ENCODE measurements at regions not wholly inside any gene's neighbourhood (a gene's known extent, or its start where the extent isn't known, plus 50 kb on each side); places are given as distances from the start of the nearest gene placed in this dataset.

- H3K4me3 ChIP-seq (ENCODE audit: insufficient read depth, low read length): no peak overlapping the region
- H3K4me2 ChIP-seq (ENCODE audit: insufficient read depth, low read length): no peak overlapping the region
- no peaks in the 10 kb centered on the region for H4K20me1 ChIP-seq (ENCODE audit: insufficient read depth, low read length)
- no peaks in the 10 kb centered on the region for H3K36me3 ChIP-seq (ENCODE audit: insufficient read depth, low read length)
- no peaks in the 10 kb centered on the region for H3K27me3 ChIP-seq (ENCODE audit: insufficient read depth, low read length)
- no peak for DNase-seq (ENCODE audit: insufficient read length, low spot score, missing footprints)
- no peaks in the 10 kb centered on the region for H3K4me1 ChIP-seq (ENCODE audit: insufficient read depth, low read length)
- TF ChIP-seq CTCF (IDR thresholded peaks at IDR 0.05; ENCODE audit: extremely low read depth, low read depth, low read length): no peak
- no peaks in the 10 kb centered on the region for H3K9me3 ChIP-seq (ENCODE audit: low read depth, low read length)
- H3K79me2 ChIP-seq (ENCODE audit: insufficient read depth, low read length): no peaks in the 10 kb centered on the region
- H3K27ac ChIP-seq (ENCODE audit: low read depth, low read length): no peak overlapping the region
- H2AFZ ChIP-seq (ENCODE audit: low read length): no peak overlapping the region
These were observed 951.2 kb downstream of the FLRT2 start for GRCh38 chr14:86481104-86481503.

- Histone ChIP-seq H2AFZ (ENCODE audit: low read length) (no peak overlapping the region), H3K36me3 (ENCODE audit: insufficient read depth, low read length) (no peaks in the 10 kb centered on the region), H3K27me3 (ENCODE audit: insufficient read depth, low read length) (no peaks in the 10 kb centered on the region), H3K4me3 (ENCODE audit: insufficient read depth, low read length) (no peak overlapping the region), H3K79me2 (ENCODE audit: insufficient read depth, low read length) (no peaks in the 10 kb centered on the region), H3K9me3 (ENCODE audit: low read depth, low read length) (no peaks in the 10 kb centered on the region), H3K4me2 (ENCODE audit: insufficient read depth, low read length) (no peak overlapping the region), H3K27ac (ENCODE audit: low read depth, low read length) (no peak overlapping the region), H4K20me1 (ENCODE audit: insufficient read depth, low read length) (no peaks in the 10 kb centered on the region), H3K4me1 (ENCODE audit: insufficient read depth, low read length) (no peaks in the 10 kb centered on the region)
- no peak for TF ChIP-seq CTCF (IDR thresholded peaks at IDR 0.05; ENCODE audit: extremely low read depth, low read depth, low read length)
- DNase-seq (ENCODE audit: insufficient read length, low spot score, missing footprints): no peak
These were observed 934.4 kb downstream of the FLRT2 start for GRCh38 chr14:86464341-86464740.

GRCh38 chr14:86462193-86462753 is 932.3 kb downstream of the FLRT2 start:
- H3K79me2 ChIP-seq (ENCODE audit: insufficient read depth, low read length): no peaks in the 10 kb centered on the region
- no peaks in the 10 kb centered on the region for H4K20me1 ChIP-seq (ENCODE audit: insufficient read depth, low read length)
- H2AFZ ChIP-seq (ENCODE audit: low read length): no peak overlapping the region
- H3K36me3 ChIP-seq (ENCODE audit: insufficient read depth, low read length): no peaks in the 10 kb centered on the region
- no peak overlapping the region for H3K27ac ChIP-seq (ENCODE audit: low read depth, low read length)
- H3K4me1 ChIP-seq (ENCODE audit: insufficient read depth, low read length): no peaks in the 10 kb centered on the region
- no peak overlapping the region for H3K4me2 ChIP-seq (ENCODE audit: insufficient read depth, low read length)
- peak; percentile 33 for TF ChIP-seq CTCF (IDR thresholded peaks at IDR 0.05; ENCODE audit: extremely low read depth, low read depth, low read length)
- no peaks in the 10 kb centered on the region for H3K9me3 ChIP-seq (ENCODE audit: low read depth, low read length)
- H3K4me3 ChIP-seq (ENCODE audit: insufficient read depth, low read length): no peak overlapping the region
- H3K27me3 ChIP-seq (ENCODE audit: insufficient read depth, low read length): no peaks in the 10 kb centered on the region
- no peak for DNase-seq (ENCODE audit: insufficient read length, low spot score, missing footprints)

- no peak for TF ChIP-seq CTCF (IDR thresholded peaks at IDR 0.05; ENCODE audit: extremely low read depth, low read depth, low read length)
- no peaks in the 10 kb centered on the region for H3K79me2 ChIP-seq (ENCODE audit: insufficient read depth, low read length)
- H3K27me3 ChIP-seq (ENCODE audit: insufficient read depth, low read length): no peaks in the 10 kb centered on the region
- H3K36me3 ChIP-seq (ENCODE audit: insufficient read depth, low read length): no peaks in the 10 kb centered on the region
- DNase-seq (ENCODE audit: insufficient read length, low spot score, missing footprints): no peak
- no peaks in the 10 kb centered on the region for H3K4me1 ChIP-seq (ENCODE audit: insufficient read depth, low read length)
- H3K27ac ChIP-seq (ENCODE audit: low read depth, low read length): no peak overlapping the region
- H4K20me1 ChIP-seq (ENCODE audit: insufficient read depth, low read length): no peaks in the 10 kb centered on the region
- no peak overlapping the region for H2AFZ ChIP-seq (ENCODE audit: low read length)
- no peaks in the 10 kb centered on the region for H3K9me3 ChIP-seq (ENCODE audit: low read depth, low read length)
- H3K4me2 ChIP-seq (ENCODE audit: insufficient read depth, low read length): no peak overlapping the region
- H3K4me3 ChIP-seq (ENCODE audit: insufficient read depth, low read length): no peak overlapping the region
These were observed 927.7 kb downstream of the FLRT2 start for GRCh38 chr14:86457481-86458135.
